Raji (cell line): ENCODE measurements at regions not wholly inside any gene's neighbourhood (a gene's known extent, or its start where the extent isn't known, plus 50 kb on each side); places are given as distances from the start of the nearest gene placed in this dataset.

Experiments
- POLR2A ChIP-seq: IDR thresholded peaks from 2 replicates; pipeline ENCODE4 v1.6.1; 2011; ENCODE audit warnings: low read depth, low read length, control low read depth; ENCODE audit not compliant: insufficient read depth

GRCh38 chr11:127651175-127651887 lies 650.8 kb upstream of the KIRREL3 start:
- TF ChIP-seq POLR2A = no peak

- no peak for TF ChIP-seq POLR2A
These were observed 649.4 kb upstream of the KIRREL3 start for GRCh38 chr11:127649958-127650357.

GRCh38 chr11:127649071-127649470 lies 648.5 kb upstream of the KIRREL3 start:
- no peak for TF ChIP-seq POLR2A

- TF ChIP-seq POLR2A = no peak
These were observed 648.0 kb upstream of the KIRREL3 start for GRCh38 chr11:127648583-127648982.

GRCh38 chr11:127644366-127644765 lies 643.8 kb upstream of the KIRREL3 start:
- no peak for TF ChIP-seq POLR2A

GRCh38 chr11:127643268-127644058 lies 642.9 kb upstream of the KIRREL3 start:
- TF ChIP-seq POLR2A = no peak

- TF ChIP-seq POLR2A = no peak
These were observed 640.2 kb upstream of the KIRREL3 start for GRCh38 chr11:127640561-127641451.

GRCh38 chr11:127639916-127640315 lies 639.3 kb upstream of the KIRREL3 start:
- TF ChIP-seq POLR2A = no peak

GRCh38 chr11:127632976-127633680 lies 632.6 kb upstream of the KIRREL3 start:
- TF ChIP-seq POLR2A = no peak

- no peak for TF ChIP-seq POLR2A
These were observed 632.0 kb upstream of the KIRREL3 start for GRCh38 chr11:127632546-127632945.

- TF ChIP-seq POLR2A = no peak
These were observed 631.4 kb upstream of the KIRREL3 start for GRCh38 chr11:127631974-127632373.

GRCh38 chr11:127629200-127629599 lies 628.6 kb upstream of the KIRREL3 start:
- TF ChIP-seq POLR2A = no peak

- TF ChIP-seq POLR2A = no peak
These were observed 627.9 kb upstream of the KIRREL3 start for GRCh38 chr11:127628458-127628785.

GRCh38 chr11:127627629-127628457 lies 627.3 kb upstream of the KIRREL3 start:
- TF ChIP-seq POLR2A = no peak
